GM18505 (cell line): ENCODE measurements at regions not wholly inside any gene's neighbourhood (a gene's known extent, or its start where the extent isn't known, plus 50 kb on each side); places are given as distances from the start of the nearest gene placed in this dataset.

Experiments used
- ATAC-seq: cut with Tn5 transposase; IDR thresholded peaks from one replicate; pipeline ENCODE4 v1.9.1; 2021; ENCODE audit not compliant: unreplicated experiment
- POLR2A ChIP-seq: IDR thresholded peaks from 4 replicates; pipeline ENCODE4 v1.6.1; 2011; ENCODE audit warnings: borderline replicate concordance; ENCODE audit not compliant: insufficient read depth, insufficient read length; ENCODE audit errors: extremely low read depth

DNA sequence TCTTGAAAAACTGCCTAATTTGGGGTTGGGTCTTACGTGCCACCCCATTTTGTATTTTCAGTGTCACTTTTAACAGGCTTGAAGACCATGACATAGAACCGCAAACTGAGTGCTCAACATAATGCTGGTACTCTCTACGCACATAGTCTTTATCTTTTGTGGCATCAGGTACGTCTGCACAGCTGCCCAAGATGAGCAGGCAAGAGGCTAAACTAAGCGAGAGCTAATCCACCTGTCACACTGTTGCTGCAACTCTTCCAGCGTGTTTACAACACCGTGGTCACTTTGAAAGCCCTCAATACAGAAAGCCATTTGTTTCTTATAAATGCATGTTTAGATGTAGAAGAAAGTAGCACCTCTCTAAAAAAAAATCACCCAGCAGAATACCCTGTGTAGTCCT, 270.0 kb upstream of the TCF4 start:
- no peak for TF ChIP-seq POLR2A
- ATAC-seq, result no peak

DNA sequence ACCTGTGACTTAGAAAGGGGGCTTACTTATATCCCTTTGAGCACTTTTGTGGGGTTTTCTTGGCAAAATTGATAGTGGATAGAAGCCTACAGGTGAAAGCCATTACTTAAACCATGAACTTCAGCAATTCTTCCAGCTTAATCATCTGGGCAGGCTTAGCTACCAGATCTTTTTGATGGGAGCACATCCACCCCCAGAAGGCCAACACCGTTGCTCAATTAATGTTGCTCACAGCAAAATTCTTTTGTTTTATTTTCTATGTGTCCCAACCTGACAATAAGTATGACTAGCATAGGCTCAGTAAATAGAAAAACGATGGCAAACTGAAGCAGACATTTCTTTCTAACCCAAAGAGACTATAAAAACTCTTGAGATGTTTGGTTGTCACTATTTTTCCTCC, 269.4 kb upstream of the TCF4 start:
- ATAC-seq, result no peak
- TF ChIP-seq POLR2A, result no peak

DNA sequence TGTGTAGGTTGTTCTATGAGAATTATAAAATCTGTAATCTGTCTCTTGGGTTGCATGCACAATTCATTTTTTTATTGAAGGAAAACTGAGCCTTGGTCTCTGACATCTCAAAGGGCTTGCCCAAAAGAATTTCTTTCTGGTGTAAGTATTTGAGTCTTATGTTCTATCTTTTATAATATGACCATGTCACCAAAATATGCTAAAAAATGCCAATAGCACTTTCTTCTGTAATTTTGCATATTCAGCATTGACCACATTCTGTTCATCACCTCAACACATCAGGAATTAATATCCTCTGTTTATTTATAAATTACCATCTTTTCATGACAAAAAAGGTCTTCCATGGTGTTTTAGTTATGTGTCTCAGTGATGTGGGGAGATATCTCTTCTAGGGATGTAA, 268.7 kb upstream of the TCF4 start:
- ATAC-seq, result no peak
- no peak for TF ChIP-seq POLR2A

DNA sequence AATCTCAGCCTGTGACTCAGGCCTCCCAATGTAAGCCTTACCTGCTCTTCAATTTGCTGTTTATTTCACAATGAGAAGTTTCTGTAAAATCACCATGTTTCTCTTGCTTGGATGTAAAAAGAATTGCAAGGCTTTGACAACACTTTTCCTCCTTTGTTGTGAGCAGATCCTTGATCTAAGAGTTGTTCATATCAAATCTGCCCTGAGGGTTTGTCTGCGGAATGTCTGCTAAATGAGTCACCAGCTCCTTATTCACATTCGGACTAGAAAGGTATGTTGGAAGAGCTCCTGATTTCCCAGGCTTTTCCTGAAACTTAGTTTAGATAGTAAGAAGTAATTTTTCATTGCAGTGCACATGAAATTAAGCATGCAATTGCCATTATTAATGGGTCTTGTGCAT, 268.2 kb upstream of the TCF4 start:
- ATAC-seq, result no peak
- TF ChIP-seq POLR2A, result no peak

DNA sequence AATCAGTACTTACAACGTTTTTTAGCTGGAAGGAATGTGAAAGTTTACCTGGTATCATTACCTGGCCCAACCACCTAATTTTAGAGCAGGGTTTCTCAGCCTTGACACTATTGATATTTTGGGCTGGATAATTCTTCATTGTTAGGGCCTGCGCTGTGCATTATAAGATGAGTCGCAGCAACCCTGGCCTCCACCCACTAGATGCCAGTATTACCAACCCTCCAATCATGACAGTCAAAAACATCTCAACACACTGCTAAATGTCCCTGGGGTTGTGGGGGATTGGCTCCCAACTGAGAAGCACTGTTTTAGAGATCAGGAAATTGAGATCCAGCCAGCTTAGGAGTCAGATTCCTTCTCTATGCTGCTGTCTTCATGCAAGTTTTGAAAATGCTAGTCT, 265.3 kb upstream of the TCF4 start:
- no peak for TF ChIP-seq POLR2A
- no peak for ATAC-seq

DNA sequence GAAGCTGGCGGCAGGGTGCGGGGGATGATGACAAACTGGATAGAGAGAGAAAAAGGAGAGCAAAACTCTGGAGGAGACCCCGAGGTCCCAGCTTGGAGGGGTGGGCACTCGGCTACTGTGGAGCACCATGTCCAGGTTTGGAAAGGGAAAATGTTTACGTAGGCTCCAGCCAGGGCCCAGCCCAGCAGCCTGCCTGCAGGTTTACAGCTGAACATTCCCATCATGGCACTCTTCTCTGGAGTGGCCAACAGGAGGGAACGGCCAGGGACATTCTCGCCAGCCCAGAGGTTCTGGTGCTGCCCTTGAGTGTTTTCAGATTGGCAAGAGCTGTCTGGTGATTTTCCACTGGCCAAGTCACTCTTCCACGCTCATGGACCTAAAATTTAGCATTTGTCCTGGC, 262.9 kb upstream of the TCF4 start:
- TF ChIP-seq POLR2A, result no peak
- no peak for ATAC-seq

DNA sequence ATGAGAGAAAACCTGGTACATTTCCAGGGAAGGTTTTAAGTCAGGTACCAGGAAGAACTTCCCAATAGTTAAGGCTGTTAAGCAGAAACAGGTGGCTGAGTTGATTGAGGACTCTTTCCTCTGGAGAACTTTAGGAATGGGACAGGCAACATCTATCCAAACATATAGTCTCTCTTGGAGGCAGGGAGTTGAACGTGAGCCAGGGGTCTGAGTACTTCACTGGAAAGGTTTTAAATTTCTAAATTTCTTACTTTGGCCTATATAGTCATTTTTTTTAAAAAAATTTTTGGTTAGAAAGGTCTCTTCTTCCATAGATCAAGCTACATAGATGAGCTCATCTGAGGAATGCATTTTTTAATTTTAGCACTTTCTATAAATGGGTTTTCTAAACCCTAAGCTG, 261.4 kb upstream of the TCF4 start:
- no peak for ATAC-seq
- TF ChIP-seq POLR2A, result no peak

DNA sequence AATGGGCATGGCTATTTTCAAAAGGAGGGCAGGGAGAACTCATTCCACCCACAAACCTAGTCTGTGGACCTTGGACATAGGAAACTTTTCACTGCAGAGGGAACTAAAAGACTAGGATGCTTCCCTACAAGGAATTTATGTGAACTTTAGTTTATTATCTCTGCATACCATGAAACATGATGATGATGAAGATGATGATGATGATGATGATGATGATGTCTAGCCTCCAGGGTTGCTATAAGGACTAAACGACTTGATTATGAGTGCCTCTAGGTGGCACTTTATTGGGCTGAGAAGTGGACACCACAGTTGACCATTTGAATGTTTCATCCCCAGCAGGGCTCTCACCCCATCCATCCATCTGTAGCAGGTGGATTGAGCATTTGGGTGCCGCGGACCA, 260.0 kb upstream of the TCF4 start:
- no peak for ATAC-seq
- TF ChIP-seq POLR2A, result no peak

DNA sequence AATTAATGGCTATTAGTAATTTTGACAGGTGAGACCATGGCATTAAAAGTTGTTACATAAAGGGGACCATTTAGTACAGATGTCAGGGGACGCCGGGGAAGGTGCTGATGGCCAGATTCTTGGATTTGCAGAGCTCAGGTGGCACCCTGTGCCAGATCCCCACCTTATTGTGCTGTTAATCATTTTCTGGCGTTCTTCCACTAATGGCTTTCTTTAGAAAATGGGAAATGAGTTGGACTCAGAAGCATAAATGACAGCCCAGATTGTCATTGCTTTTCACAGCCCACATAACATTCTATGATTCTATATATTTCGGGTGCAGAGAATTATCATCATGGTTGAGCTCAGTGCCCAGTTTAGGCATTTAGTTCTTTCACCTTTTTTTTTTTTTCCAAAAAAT, 257.2 kb upstream of the TCF4 start:
- ATAC-seq, result no peak
- no peak for TF ChIP-seq POLR2A

DNA sequence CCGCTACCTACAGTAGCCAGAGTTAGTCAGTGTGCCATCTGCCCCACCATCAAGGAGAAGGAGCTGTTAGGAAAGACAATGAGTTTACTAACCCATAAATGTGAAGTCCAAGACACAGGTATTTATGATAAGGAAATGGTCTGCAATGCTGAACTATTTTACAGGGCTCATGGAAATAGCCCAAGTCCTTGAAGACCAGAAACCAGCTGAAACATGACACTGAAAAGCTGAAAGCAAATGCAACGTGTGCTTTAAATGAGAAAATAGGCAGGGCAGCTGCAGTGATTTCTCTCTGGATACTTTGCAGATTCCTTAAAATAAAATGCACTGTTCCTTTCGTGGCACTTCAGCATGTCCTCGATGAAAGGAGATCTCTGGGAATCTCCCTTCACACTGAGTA, 256.4 kb upstream of the TCF4 start:
- TF ChIP-seq POLR2A, result no peak
- no peak for ATAC-seq

DNA sequence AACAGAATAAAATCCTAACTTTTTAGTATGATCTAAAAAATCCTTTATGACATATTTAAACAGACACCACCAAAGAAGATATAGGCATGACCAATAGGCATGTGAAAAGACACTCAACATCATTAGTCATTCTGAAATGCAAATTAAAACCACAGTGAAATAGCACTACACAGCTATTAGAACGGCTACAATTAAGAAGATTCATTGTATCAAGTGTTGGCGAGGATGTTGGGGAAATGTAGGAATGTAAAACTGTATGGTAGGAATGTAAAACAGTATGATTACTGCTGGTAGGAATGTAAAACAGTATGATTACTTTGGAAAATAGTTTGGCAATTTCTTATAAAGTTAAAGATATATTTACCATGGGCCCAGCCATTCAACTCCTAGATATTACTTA, 253.3 kb upstream of the TCF4 start:
- ATAC-seq, result no peak
- no peak for TF ChIP-seq POLR2A

DNA sequence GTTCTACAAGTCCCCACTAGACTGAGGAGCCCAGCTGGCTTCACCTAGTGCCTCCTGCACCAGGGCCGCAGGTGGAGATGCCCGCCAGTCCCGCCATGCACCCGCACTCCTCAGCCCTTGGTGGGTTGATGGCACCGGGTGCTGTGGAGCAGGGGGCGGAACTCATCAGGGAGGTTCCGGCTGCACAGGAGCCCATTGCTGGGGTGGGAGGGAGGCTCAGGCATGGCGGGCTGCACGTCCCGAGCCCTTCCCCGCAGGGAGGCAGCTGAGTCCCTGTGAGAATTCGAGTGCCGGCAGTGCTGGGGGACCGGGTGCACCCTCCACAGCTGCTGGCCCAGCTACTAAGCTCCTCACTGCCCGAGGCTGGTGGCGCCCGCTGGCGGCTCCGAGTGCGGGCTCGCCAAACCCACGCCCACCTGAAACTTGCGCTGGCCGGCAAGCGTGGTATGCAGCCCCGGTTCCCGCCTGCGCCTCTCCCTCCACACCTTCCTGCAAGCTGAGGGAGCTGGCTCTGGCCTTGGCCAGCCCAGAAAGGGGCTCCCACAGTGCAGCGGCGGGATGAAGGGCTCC, 252.7 kb upstream of the TCF4 start:
- no peak for TF ChIP-seq POLR2A
- no peak for ATAC-seq

DNA sequence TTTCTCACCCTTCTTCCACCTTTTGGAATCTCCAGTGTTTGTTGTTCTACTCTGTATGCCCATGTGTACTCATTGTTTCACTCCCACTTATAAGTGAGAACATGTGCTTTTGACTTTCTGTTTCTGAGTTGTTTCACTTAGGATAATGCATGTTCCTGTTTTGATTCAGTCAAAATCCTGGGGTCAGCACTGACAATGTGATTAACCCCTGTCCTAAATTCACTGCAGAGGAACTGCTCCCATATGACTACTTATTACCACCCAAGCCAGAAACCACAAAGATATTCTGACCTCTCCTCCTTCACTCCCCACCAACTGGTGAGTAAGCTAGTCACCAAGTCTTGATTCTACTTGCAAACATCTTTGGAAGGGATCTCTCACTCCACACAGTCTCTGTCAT, 251.4 kb upstream of the TCF4 start:
- no peak for ATAC-seq
- no peak for TF ChIP-seq POLR2A

DNA sequence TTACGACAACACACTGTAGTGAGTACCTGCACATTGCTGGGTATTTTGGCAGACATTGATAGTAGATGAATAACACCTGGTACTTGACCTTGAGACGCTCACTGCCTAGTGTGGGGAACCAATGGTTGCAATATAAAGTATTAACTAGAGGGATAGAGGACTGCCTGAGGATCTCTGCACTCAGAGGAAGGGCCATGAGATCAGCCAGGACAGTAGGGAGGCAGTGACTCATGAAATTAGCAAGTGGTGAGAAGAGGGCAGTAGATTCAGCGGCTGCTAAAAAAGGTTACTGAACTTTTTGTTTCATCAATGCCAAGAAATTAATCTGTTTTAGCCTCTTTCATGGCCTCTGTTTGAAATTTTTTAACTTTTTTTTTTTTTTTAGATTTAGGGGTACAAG, 250.8 kb upstream of the TCF4 start:
- TF ChIP-seq POLR2A, result no peak
- ATAC-seq, result no peak

DNA sequence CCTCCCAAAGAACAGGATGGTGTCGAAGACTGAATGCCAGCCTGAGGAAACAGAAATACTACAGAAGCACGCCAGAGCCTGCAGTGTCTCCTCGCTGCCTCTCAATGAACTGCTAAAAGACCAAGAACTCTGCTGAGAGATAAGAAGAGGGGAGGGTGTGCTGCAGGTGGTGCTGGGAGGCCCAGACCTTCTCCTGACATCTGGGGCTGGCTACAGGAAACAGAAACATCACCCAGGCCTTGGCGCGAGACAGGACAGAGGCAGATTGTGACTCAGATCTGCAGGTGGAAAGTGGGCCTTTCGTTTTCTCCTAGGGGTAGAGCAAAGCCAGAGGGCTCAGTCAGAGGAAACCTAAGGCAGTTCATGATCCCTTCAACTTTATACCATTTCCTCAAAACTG, 250.3 kb upstream of the TCF4 start:
- no peak for TF ChIP-seq POLR2A
- ATAC-seq, result no peak
